K562 (cell line): ENCODE measurements at regions not wholly inside any gene's neighbourhood (a gene's known extent, or its start where the extent isn't known, plus 50 kb on each side); places are given as distances from the start of the nearest gene placed in this dataset.

Experiments used
- ATAC-seq: fragments of 200-7000 bp; cut with Tn5 transposase; 3 replicates; pipeline ENCODE4 v1.9.1; 2020; ENCODE audit warnings: moderate library complexity
- BruUV-seq: library from RNA; stranded (reverse); fragments of 400-500 nt; replicated peaks from 2 replicates; lab custom pipeline; 2021; lab: Mats Ljungman, UMichigan
- CTCF ChIA-PET: fragments of 300-600 bp; formaldehyde crosslinking; extraction: SDS; loops from one replicate; lab custom pipeline; 2021; ENCODE audit warnings: low intra/inter-chr PET ratio; lab: Yijun Ruan, JAX
- POLR2A ChIA-PET: fragments of 300-600, 350-650 bp; sonication (Branson Sonifier 250); formaldehyde crosslinking; extraction: SDS; loops from one replicate; lab custom pipeline; 2021; ENCODE audit warnings: antibody characterized with exemption, inconsistent platforms; lab: Yijun Ruan, JAX
- DNase-seq, 4 experiments: peaks; one replicate each; pipeline versions ENCODE4 v3.0.0 to v3.0.0-alpha.2; 2011 to 2018; ENCODE audit warnings: low spot score in 3 of 4, mixed read lengths in 3 of 4; ENCODE audit errors: extremely low read depth in 1 of 4
- FAIRE-seq: peaks from 2 replicates; lab custom pipeline; 2011; peaks lifted over from hg19 to GRCh38; lab: Jason Lieb, UNC
- H2AFZ ChIP-seq: 2 replicates; pipeline ENCODE4 v1.6.0; 2011; ENCODE audit warnings: low read depth, low read length, control low read depth, inconsistent platforms
- H3K27ac ChIP-seq: fragments of 200-600 bp; 3 replicates; pipeline ENCODE4 v1.8.0; 2011; ENCODE audit warnings: low read depth, mild to moderate bottlenecking, control low read depth, inconsistent platforms, low read length, moderate library complexity, mixed read lengths; ENCODE audit errors: extremely low read depth
- H3K27me3 ChIP-seq, 2 experiments: fragments of 300-600 bp in 1 of 2; 2 replicates in 1 of 2; 3 replicates in 1 of 2; pipeline versions ENCODE4 v1.6.0 to v1.8.0; 2011; ENCODE audit warnings: inconsistent platforms in 2 of 2, low read length in 2 of 2, mild to moderate bottlenecking in 1 of 2, mixed read lengths in 1 of 2, moderate library complexity in 1 of 2; ENCODE audit not compliant: control insufficient read depth in 2 of 2, insufficient read depth in 2 of 2
- H3K36me3 ChIP-seq: fragments of 300-600 bp; 3 replicates; pipeline ENCODE4 v1.8.0; 2011; ENCODE audit warnings: mild to moderate bottlenecking, low read length, inconsistent platforms; ENCODE audit not compliant: control insufficient read depth, insufficient read depth
- H3K4me1 ChIP-seq, 2 experiments: fragments of 200-600 bp in 1 of 2; replicated peaks in 1 of 2; 2 replicates in 1 of 2; 3 replicates in 1 of 2; pipeline versions ENCODE4 v1.5.1 to v1.8.0; 2011; ENCODE audit warnings: inconsistent platforms in 2 of 2, low read length in 2 of 2, mild to moderate bottlenecking in 1 of 2, mixed read lengths in 1 of 2, moderate library complexity in 1 of 2; ENCODE audit not compliant: control insufficient read depth in 2 of 2, insufficient read depth in 2 of 2
- H3K4me2 ChIP-seq: 2 replicates; pipeline ENCODE4 v1.6.1; 2011; ENCODE audit warnings: low read length, control low read depth, inconsistent platforms, mixed read lengths; ENCODE audit not compliant: insufficient read depth
- H3K4me3 ChIP-seq: fragments of 200-600 bp; sonication (generic), shearing (Covaris generic); 2 replicates; pipeline ENCODE4 v1.5.1; 2016; ENCODE audit warnings: control low read depth, inconsistent platforms
- H3K79me2 ChIP-seq: fragments of 200-600 bp; 3 replicates; pipeline ENCODE4 v1.8.0; 2011; ENCODE audit warnings: low read length, inconsistent platforms; ENCODE audit not compliant: control insufficient read depth, insufficient read depth
- H3K9ac ChIP-seq, 2 experiments: 2 replicates each; pipeline versions ENCODE4 v1.6.0 to v1.6.1; 2011; ENCODE audit warnings: low read depth in 2 of 2, low read length in 2 of 2, control low read depth in 1 of 2, inconsistent platforms in 1 of 2, mild to moderate bottlenecking in 1 of 2, mixed read lengths in 1 of 2; ENCODE audit not compliant: insufficient read depth in 1 of 2
- H3K9me1 ChIP-seq: one replicate; pipeline ENCODE4 v1.6.0; 2011; ENCODE audit warnings: inconsistent platforms, mild to moderate bottlenecking, low read length, moderate library complexity; ENCODE audit not compliant: control insufficient read depth, insufficient read depth
- H3K9me3 ChIP-seq: replicated peaks from 2 replicates; pipeline ENCODE4 v1.5.1; 2011; ENCODE audit warnings: low read depth, low read length, inconsistent platforms; ENCODE audit not compliant: control insufficient read depth, insufficient read depth
- H4K20me1 ChIP-seq: replicated peaks from 2 replicates; pipeline ENCODE4 v1.6.1; 2011; ENCODE audit warnings: low read length, inconsistent platforms, mixed read lengths; ENCODE audit not compliant: control insufficient read depth, insufficient read depth
- FOXJ2 ChIP-seq: fragments of 200-800 bp; sonication (Bioruptor generic); IDR thresholded peaks from 2 replicates; pipeline ENCODE4 v1.6.1; 2016; ENCODE audit warnings: missing genetic modification characterization, missing compliant biosample characterization
- HNRNPL ChIP-seq: fragments of 200-400 bp; formaldehyde crosslinking; IDR thresholded peaks from 2 replicates; pipeline ENCODE4 v1.6.1; 2017; ENCODE audit warnings: low read depth, mild to moderate bottlenecking, low read length
- MAFG ChIP-seq: fragments of 450-650 bp; conservative IDR thresholded peaks from 2 replicates; pipeline ENCODE4 v1.6.1; 2016; ENCODE audit warnings: missing genetic modification characterization, missing compliant biosample characterization
- ZNF347 ChIP-seq: fragments of 450-650 bp; formaldehyde crosslinking; IDR thresholded peaks from 2 replicates; pipeline ENCODE4 v1.4.0; 2020; ENCODE audit warnings: low read depth, mild to moderate bottlenecking, moderate library complexity
- WGBS: fragments of 100-300 bp; shearing (Covaris generic); methylation state at CpG from one replicate; pipeline ENCODE4 v1.1.6; 2016; ENCODE audit warnings: low coverage, mixed read lengths; ENCODE audit not compliant: insufficient coverage; ENCODE audit errors: missing lambda C conversion rate; 5-methylcytosine and 5-hydroxymethylcytosine counted together
- in situ Hi-C: fragments of 300-500 bp; cut with MboI; formaldehyde crosslinking; loops from 4 replicates; pipeline ENCODE4 v1.15.0; 2018; ENCODE audit warnings: inconsistent platforms, mixed read lengths
- intact Hi-C: fragments of 100-400 bp; cut with micrococcal nuclease; formaldehyde crosslinking; loops from 2 replicates; pipeline ENCODE4 v1.14.2; 2022

GRCh38 chr14:39890026-39890425 lies 457.8 kb upstream of the FBXO33 start:
- Histone ChIP-seq H3K4me2 (no peak overlapping the region), H3K9ac (no peak overlapping the region), H3K79me2 (no peaks in the 10 kb centered on the region), H3K9me3 (no peaks in the 10 kb centered on the region), H3K27ac (no peak overlapping the region), H2AFZ (no peak overlapping the region), H3K4me1 (no peaks in the 10 kb centered on the region), H3K9me1 (no peaks in the 10 kb centered on the region), H3K36me3 (no peaks in the 10 kb centered on the region), H3K27me3 (no peaks in the 10 kb centered on the region), H4K20me1 (no peaks in the 10 kb centered on the region), H3K4me3 (no peak overlapping the region)
- no peak for DNase-seq
- CTCF ChIA-PET, result no interaction called here
- ATAC-seq, result no peak
- POLR2A ChIA-PET, result no interaction called here
- no peak for TF ChIP-seq ZNF347 (CRISPR knock-in tag)
- TF ChIP-seq MAFG (tag), result peak; percentile 18; the same call in 1 of the 2 replicates
- FAIRE-seq, result no peak
- in situ Hi-C loops, result no loop called here
- intact Hi-C loops, result no loop called here
- WGBS, result 0% methylated on average over 1 of the region's 1 CpG
- no TSS peak for BruUV-seq

DNA sequence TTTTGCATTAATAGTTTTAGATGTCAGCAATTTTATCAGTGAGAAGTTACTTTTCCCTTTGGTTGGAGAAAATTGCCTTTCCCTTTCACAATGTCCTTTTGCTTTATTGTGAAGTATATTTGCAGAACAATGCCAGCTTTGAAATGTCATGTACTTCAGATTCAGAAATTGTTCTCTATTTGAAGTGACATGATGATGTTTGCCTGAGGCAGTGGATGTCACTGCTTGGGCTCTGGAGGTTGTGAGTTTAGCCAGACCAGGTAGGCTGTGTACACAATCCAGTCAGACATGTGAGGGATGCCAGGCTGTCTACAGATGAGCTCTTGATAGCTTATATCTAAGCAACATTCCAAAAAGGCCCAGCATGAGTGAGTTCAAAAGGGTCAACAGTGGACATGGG lies 451.9 kb upstream of the FBXO33 start:
- no peaks in the 10 kb centered on the region for H3K36me3 ChIP-seq
- intact Hi-C loops, result no loop called here
- ChIA-PET CTCF (no interaction called here), POLR2A (no interaction called here)
- in situ Hi-C loops, result no loop called here
- no peaks in the 10 kb centered on the region for H3K9me1 ChIP-seq
- DNase-seq, result no peak
- H3K4me1 ChIP-seq, result no peaks in the 10 kb centered on the region
- no peak overlapping the region for H3K27ac ChIP-seq
- no peak overlapping the region for H3K9ac ChIP-seq
- no TSS peak for BruUV-seq
- H3K4me2 ChIP-seq, result no peak overlapping the region
- H3K9me3 ChIP-seq, result no peaks in the 10 kb centered on the region
- no peaks in the 10 kb centered on the region for H4K20me1 ChIP-seq
- no peak for FAIRE-seq
- no peaks in the 10 kb centered on the region for H3K79me2 ChIP-seq
- H3K27me3 ChIP-seq, result no peaks in the 10 kb centered on the region
- TF ChIP-seq HNRNPL, result no peak
- TF ChIP-seq FOXJ2 (tag), result no peak
- ATAC-seq, result no peak
- no peak overlapping the region for H2AFZ ChIP-seq
- no peak overlapping the region for H3K4me3 ChIP-seq
